ENCODE measurements at regions not wholly inside any gene's neighbourhood (a gene's known extent, or its start where the extent isn't known, plus 50 kb on each side); places are given as distances from the start of the nearest gene placed in this dataset.

DNA sequence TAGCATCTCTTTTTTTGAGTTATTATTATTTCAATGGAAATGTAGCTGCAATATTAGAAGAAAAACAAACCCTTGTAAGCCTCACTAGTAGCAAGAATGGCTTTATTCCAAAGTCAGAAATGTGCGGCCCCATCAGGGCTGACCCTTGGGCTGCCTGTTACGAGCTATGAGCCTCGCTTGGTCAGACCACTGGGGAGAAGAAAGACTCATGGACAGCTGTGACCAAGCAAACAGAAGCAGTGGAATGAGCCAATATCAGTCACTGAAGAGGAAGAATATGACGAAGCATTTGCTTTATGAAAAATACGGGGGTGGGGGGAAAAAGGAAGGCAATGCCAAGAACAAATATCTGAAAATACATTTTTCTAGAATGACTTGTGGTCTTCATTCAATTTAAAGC lies 504.5 kb downstream of the LMO4 start:
- no peak overlapping the region for H3K4me3 ChIP-seq (ENCODE audit: insufficient read depth, low read length)
- peaks cover 11% of the 10 kb centered on the region for H3K4me1 ChIP-seq (ENCODE audit: insufficient read depth, low read length)
- TF ChIP-seq, protein P1, sequence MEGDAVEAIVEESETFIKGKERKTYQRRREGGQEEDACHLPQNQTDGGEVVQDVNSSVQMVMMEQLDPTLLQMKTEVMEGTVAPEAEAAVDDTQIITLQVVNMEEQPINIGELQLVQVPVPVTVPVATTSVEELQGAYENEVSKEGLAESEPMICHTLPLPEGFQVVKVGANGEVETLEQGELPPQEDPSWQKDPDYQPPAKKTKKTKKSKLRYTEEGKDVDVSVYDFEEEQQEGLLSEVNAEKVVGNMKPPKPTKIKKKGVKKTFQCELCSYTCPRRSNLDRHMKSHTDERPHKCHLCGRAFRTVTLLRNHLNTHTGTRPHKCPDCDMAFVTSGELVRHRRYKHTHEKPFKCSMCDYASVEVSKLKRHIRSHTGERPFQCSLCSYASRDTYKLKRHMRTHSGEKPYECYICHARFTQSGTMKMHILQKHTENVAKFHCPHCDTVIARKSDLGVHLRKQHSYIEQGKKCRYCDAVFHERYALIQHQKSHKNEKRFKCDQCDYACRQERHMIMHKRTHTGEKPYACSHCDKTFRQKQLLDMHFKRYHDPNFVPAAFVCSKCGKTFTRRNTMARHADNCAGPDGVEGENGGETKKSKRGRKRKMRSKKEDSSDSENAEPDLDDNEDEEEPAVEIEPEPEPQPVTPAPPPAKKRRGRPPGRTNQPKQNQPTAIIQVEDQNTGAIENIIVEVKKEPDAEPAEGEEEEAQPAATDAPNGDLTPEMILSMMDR (IDR thresholded peaks at IDR 0.05; ENCODE audit: extremely low read depth, low read depth, low read length) = no peak
- H3K36me3 ChIP-seq (ENCODE audit: insufficient read depth, low read length) = no peaks in the 10 kb centered on the region
- H3K9me3 ChIP-seq (ENCODE audit: low read depth, low read length) = no peaks in the 10 kb centered on the region
- H3K27me3 ChIP-seq (ENCODE audit: insufficient read depth, low read length) = no peaks in the 10 kb centered on the region
- peak overlapping the region; percentile 63 for H3K4me2 ChIP-seq (ENCODE audit: insufficient read depth, low read length)
- H4K20me1 ChIP-seq (ENCODE audit: insufficient read depth, low read length) = no peaks in the 10 kb centered on the region
- DNase-seq (ENCODE audit: insufficient read length, low spot score, missing footprints) = no peak
- H2AFZ ChIP-seq (ENCODE audit: low read length) = peak overlapping the region; percentile 17
- no peaks in the 10 kb centered on the region for H3K79me2 ChIP-seq (ENCODE audit: insufficient read depth, low read length)
- H3K27ac ChIP-seq (ENCODE audit: low read depth, low read length) = peak overlapping the region; percentile 17

DNA sequence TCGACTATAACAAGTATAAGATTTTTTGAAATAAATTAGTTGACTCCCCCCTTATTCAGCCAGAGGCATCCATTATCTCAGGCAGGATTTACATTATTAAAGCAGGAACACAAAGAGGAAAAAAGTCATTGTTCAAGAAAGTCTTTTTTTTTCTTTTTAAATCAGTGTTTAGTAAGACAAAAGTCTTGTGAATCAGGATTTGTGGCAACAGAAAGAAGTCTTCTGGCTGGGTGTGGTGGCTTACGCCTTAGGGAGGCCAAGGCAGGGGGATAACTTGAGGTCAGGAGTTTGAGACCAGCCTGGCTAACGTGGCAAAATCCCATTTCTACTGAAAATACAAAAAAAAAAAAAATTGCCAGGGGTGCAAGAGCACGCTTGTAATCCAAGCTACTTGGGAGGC lies 505.5 kb downstream of the LMO4 start:
- DNase-seq (ENCODE audit: insufficient read length, low spot score, missing footprints) = no peak
- no peaks in the 10 kb centered on the region for H3K79me2 ChIP-seq (ENCODE audit: insufficient read depth, low read length)
- peaks cover 11% of the 10 kb centered on the region for H3K4me1 ChIP-seq (ENCODE audit: insufficient read depth, low read length)
- TF ChIP-seq, protein P1 (IDR thresholded peaks at IDR 0.05; ENCODE audit: extremely low read depth, low read depth, low read length) = no peak
- H3K36me3 ChIP-seq (ENCODE audit: insufficient read depth, low read length) = no peaks in the 10 kb centered on the region
- H3K9me3 ChIP-seq (ENCODE audit: low read depth, low read length) = no peaks in the 10 kb centered on the region
- H3K4me2 ChIP-seq (ENCODE audit: insufficient read depth, low read length) = no peak overlapping the region
- no peak overlapping the region for H3K4me3 ChIP-seq (ENCODE audit: insufficient read depth, low read length)
- H3K27me3 ChIP-seq (ENCODE audit: insufficient read depth, low read length) = no peaks in the 10 kb centered on the region
- no peaks in the 10 kb centered on the region for H4K20me1 ChIP-seq (ENCODE audit: insufficient read depth, low read length)
- no peak overlapping the region for H2AFZ ChIP-seq (ENCODE audit: low read length)
- no peak overlapping the region for H3K27ac ChIP-seq (ENCODE audit: low read depth, low read length)

DNA sequence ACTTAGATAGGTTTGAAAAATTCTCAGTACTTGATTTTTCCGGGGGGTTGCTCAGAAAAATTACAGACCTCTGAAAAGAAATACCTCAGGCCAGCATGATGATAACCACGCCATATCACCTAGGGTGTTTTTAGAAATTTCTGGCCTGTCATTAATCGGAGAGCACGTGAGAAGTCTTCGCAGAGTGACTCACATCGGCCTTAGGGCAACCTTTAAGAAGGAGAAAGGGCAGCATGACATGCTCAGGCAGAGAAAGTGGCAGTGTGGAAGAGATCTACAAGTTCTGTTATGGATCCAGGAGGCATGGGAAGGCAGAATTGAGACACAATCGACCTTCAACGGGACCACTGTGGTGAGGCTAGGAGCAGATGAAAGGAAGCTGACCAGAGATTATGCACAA lies 506.3 kb downstream of the LMO4 start:
- Histone ChIP-seq H3K4me3 (ENCODE audit: insufficient read depth, low read length) (no peak overlapping the region), H3K27ac (ENCODE audit: low read depth, low read length) (no peak overlapping the region), H3K79me2 (ENCODE audit: insufficient read depth, low read length) (no peaks in the 10 kb centered on the region), H3K27me3 (ENCODE audit: insufficient read depth, low read length) (no peaks in the 10 kb centered on the region), H2AFZ (ENCODE audit: low read length) (no peak overlapping the region), H3K4me1 (ENCODE audit: insufficient read depth, low read length) (peaks cover 11% of the 10 kb centered on the region), H3K4me2 (ENCODE audit: insufficient read depth, low read length) (no peak overlapping the region), H3K9me3 (ENCODE audit: low read depth, low read length) (no peaks in the 10 kb centered on the region), H3K36me3 (ENCODE audit: insufficient read depth, low read length) (no peaks in the 10 kb centered on the region), H4K20me1 (ENCODE audit: insufficient read depth, low read length) (no peaks in the 10 kb centered on the region)
- no peak for DNase-seq (ENCODE audit: insufficient read length, low spot score, missing footprints)
- TF ChIP-seq, protein P1 (IDR thresholded peaks at IDR 0.05; ENCODE audit: extremely low read depth, low read depth, low read length) = no peak

DNA sequence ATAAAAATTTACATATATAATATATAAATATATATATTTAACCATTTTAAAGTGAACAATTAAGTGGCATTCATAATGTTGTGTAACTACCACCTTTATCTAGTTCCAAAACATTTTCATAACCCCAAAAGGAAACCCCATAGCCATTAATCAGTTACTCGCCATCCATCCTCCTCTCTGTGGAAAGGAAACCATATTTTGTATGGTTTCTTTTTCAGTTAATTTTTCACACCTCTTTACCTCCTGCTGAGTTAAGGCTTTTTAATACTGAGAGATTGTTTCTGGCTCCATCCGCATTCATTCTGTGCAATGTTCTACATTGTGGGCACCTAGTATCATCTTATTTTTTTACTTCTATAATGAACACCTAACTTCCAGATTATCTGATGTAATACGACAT lies 512.1 kb downstream of the LMO4 start:
- Histone ChIP-seq H3K27ac (ENCODE audit: low read depth, low read length) (no peak overlapping the region), H3K4me3 (ENCODE audit: insufficient read depth, low read length) (no peak overlapping the region), H3K4me2 (ENCODE audit: insufficient read depth, low read length) (no peak overlapping the region), H2AFZ (ENCODE audit: low read length) (no peak overlapping the region), H4K20me1 (ENCODE audit: insufficient read depth, low read length) (no peaks in the 10 kb centered on the region), H3K27me3 (ENCODE audit: insufficient read depth, low read length) (no peaks in the 10 kb centered on the region), H3K36me3 (ENCODE audit: insufficient read depth, low read length) (no peaks in the 10 kb centered on the region), H3K4me1 (ENCODE audit: insufficient read depth, low read length) (no peaks in the 10 kb centered on the region), H3K9me3 (ENCODE audit: low read depth, low read length) (no peaks in the 10 kb centered on the region), H3K79me2 (ENCODE audit: insufficient read depth, low read length) (no peaks in the 10 kb centered on the region)
- TF ChIP-seq, protein P1 (IDR thresholded peaks at IDR 0.05; ENCODE audit: extremely low read depth, low read depth, low read length) = no peak
- no peak for DNase-seq (ENCODE audit: insufficient read length, low spot score, missing footprints)

Measured in osteoblast (primary cell).